GM18511 (cell line): ENCODE measurements at regions not wholly inside any gene's neighbourhood (a gene's known extent, or its start where the extent isn't known, plus 50 kb on each side); places are given as distances from the start of the nearest gene placed in this dataset.
"Not testable (repeated sequence)": the region's sequence is repeated elsewhere in the genome, so short reads cannot be mapped to it uniquely, and the experiment has no call there.

ENCODE experiments used
- ATAC-seq: cut with Tn5 transposase; IDR thresholded peaks from one replicate; pipeline ENCODE4 v1.9.1; 2021; ENCODE audit warnings: mild to moderate bottlenecking, moderate library complexity; ENCODE audit not compliant: unreplicated experiment

DNA sequence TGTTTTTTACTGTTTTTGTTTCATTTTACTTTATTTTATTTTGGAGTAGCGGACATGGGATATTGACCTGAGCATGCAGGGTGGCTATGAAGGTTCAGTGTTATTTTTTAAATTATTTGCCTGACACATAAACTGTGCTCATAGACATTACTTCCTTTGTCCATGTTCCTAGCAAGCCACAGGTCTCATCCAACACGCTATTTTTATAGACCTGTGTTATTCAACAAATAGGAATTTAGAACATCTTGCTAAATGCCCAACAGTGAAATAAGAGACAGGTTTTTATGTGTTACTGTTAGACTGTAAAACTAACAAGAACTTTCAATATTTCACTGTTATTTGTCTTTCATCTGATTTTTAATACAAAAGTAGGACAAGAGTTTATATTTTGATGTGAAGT is 756.4 kb downstream of the KCNT2 start:
- ATAC-seq = no peak

DNA sequence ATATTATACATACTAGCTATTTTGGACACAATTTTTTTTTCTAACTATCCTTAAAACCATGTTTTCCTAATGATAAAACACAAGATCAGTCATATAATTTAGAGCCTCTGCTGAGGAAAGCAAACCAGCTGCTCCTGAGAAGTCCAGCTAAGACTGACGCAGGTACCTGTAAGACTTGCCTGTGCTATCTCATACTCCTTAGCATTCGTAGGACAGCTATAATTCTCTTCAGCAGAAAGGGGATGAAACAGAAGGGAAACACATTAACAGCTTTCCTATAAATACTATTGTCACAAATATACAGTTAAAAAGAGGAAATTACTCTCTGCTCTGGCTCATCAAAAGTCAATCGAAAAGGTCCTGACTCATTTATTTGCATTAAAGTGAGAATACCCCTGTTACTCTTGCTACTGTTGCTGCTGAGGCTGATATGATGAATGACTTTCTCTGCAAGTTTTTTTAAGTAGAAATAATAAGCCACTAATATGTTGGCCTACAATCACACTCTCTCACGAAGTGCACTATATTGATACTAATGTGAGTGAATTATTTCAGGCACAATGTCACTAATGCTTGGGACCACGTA is 757.1 kb downstream of the KCNT2 start:
- ATAC-seq = no peak

DNA sequence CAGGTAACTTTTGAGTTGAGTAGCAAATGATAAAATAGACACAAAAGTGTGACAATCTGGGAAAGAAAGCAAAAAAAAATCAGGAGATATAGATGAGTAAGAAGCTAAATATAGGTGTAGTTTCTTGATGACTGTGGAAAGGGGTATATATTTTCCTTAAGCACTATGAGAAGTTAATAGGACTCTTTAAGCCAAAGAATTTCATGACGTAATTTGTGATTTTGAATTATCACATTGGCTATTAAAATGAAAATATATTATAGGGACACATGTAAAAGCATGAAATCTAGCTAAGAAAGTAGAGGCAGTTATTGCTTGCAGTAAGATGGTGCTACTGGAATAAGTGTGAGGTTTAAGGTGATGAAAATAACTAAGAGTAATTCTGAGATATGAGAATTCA is 759.1 kb downstream of the KCNT2 start:
- no peak for ATAC-seq

DNA sequence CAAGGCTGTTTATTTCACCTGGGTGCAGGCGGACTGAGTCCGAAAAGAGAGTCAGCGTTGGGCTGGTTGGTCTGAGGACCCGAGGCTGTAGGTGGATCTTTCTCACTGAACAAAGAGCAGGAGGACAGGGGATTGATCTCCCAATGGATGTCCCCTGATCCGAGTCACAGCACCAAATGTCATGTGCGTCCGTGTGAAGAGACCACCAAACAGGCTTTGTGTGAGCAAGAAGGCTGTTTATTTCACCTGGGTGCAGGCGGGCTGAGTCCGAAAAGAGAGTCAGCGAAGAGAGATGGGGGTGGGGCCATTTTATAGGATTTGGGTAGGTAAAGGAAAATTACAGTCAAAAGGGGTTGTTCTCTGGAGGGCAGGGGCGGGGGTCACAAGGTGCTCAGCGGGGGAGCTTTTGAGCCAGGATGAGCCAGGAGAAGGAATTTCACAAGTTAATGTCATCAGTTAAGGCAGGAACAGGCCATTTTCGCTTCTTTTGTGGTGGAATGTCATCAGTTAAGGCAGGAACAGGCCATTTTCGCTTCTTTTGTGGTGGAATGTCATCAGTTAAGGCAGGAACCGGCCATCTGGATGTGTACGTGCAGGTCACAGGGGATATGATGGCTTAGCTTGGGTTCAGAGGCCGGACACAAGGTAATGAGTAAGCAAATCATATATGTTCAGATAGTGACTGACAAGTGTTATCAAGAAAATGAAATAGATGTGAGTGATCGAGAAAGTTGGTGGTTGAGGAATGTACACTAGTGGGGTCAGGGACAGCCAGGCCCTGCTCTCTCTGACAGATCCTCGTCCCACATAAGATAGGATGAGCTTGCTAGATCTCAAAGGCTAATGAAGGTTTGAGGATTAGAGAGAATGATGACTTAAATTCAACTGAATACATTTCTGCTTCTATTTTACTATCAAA is 760.0 kb downstream of the KCNT2 start:
- ATAC-seq = not testable (repeated sequence)

DNA sequence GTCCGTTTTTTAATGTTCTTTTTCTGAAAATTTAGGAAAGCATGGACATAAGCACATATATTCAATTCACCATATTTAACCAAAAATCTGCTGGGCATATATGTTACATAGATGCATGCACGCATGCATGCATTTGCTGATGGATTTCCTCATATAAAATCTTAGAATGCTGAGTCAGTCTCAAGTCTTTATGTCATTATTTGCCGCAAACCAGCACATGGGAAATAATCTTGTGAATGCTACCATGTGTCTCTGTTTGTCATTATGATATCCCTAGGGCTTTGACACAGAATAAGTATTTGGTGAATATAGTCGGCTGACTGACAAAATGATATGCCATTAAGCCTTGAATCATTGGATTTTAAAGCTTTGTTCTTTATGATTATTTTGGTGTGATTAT is 776.5 kb downstream of the KCNT2 start:
- no peak for ATAC-seq

DNA sequence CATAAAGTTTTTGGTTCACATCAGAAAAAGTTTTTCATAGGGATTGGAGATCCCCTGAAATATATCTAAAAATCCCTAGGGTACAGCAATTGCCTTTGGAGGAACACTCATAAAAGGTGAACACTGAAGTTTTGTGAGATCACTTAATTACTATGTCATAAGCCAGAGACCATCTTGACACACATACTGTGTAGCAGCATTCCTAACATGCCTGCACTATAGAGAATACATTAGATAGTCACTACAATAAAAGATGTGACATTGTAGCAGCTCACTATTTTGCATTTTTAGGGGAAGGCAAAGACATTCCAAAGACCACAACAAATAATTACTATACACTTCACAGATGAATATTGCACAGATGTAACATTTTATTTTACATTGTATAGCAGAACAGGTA is 779.9 kb downstream of the KCNT2 start:
- ATAC-seq = no peak

DNA sequence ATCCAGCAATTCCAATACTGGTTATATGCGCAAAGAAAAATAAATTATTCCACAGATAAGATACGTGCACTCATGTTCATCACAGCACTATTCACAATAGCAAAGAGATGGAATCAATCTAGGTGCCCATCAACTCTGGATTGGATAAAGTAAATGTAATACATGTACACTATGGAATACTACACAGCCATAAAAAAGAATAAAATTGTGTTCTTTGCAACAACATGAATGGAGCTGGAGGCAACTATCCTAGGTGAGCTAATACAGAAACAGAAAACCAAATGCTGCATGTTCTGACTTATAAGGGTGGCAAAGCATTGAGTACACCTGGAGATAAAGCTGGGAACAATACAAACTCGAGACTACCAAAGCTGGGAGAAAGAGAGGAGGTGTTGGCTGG is 787.3 kb downstream of the KCNT2 start:
- ATAC-seq = no peak

DNA sequence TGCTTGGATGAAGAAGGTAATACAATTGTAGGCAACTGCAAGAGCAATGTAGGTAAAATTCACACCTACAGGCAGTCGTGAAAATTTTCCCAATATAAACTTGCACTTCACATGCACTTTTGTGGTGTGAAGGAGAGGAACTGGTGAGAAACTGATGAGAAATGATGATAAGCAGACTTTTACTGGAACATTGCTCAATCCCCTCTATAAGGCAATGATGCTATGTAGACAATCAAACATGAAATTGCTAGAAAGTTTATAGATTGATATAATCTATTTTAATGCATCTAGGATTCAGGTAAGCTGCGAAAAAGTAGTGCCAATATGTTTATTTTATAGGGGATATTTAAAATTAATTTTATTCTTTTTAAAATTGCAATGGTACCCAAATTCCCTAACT is 802.2 kb downstream of the KCNT2 start:
- no peak for ATAC-seq

DNA sequence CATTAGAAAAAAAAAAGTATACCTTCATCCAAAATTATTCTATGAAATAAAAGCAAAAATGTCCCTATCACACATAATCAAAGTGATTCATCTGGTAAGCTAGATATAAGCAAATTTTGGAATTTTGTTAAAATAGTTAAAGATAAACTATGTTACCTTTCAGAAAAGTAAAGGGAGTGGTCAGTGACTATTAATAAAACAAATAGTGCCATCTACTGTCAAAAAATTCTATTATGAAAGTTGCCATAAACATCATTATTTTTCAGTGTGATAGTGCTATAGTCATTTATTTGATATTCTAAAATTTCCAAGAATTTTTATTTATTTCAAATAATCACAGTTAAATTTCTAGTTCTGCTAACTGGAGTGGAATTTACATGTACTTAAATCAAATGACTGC is 803.7 kb downstream of the KCNT2 start:
- no peak for ATAC-seq

DNA sequence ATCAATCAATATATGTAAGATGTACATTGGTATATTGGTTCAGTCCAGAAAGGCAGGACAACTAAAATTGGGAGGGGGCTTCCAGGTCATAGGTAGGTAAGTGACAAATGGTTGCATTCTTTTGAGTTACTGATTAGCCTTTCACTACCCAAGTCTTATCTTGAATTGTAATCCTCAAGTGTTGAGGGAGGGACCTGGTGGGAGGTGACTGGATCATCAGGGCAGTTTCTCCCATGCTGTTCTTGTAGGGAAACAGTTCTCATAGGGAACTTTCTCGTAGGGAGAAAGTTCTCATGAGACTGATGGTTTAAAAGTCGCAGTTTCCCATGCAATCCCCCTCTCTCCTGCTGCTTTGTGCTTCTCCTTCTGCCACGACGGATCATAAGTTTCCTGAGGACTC is 809.2 kb downstream of the KCNT2 start:
- ATAC-seq = no peak

DNA sequence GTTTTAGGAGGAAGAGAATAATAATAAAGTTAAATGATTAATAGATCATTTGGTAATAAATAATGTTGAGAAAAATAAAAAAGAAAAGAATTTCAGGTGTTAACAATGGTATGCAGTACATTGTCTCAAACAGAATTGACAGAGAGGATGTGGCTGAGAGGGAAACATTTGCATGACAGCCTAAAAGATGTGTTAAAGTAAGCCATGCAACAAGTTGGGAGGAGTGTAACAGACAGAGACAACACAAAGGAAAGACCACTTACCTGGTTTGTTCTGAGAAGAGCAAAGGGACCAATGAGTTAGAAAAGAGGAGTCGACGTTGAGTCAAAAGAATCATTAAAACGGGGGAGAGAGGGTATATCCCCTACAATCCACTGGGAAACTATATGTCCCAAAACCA is 814.0 kb downstream of the KCNT2 start:
- ATAC-seq = no peak

DNA sequence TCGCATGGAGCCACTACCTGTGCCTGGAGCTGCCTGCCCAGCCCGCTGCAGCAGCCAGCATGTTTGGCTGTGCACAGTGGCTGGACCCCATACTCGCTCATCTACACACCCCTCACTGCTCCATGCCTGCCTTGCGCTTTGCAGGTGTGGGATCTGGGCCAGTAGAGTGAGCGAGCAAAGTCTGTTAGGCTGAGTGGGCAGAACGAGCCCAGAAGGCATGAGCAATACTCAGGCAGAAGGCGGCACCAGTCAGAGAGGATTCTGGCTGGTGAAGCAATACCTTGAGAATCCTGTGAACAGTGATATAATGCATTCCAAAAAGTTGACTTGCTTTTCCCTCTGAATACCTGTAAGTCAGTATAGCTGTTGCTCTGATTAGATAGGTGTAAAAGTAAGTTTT is 816.4 kb downstream of the KCNT2 start:
- ATAC-seq = no peak

DNA sequence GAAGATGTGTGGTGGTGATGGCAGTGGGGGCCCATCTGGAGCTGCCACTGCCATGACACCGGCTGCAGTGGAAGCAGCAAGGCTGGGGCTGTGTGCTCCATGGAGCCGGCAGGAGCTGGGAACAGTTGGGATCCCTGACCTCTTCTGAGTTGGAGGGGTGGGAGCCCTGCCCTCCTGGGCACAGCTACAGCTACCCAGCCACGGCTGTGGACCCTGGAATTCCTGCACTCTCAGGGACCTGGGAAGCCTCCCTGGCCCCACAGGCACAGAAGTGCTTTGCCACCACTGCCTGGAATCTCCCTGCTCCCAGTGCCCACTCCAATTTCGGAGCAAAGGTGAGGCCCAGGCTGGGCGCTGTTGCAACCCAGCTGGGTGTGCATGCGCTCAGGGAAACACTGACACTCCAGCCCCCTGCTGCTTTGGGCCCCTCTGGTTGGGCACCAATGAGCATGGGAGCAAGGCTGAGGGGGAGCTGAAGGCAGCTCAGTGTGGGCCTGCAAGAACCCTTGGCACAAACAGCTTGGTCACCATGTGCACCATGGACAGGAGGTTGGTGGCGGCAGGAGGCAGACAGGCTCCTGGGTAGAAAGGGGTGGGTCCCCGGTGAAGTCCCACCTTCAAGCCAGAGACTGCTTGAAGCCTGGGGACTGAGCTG is 817.6 kb downstream of the KCNT2 start:
- ATAC-seq = no peak

DNA sequence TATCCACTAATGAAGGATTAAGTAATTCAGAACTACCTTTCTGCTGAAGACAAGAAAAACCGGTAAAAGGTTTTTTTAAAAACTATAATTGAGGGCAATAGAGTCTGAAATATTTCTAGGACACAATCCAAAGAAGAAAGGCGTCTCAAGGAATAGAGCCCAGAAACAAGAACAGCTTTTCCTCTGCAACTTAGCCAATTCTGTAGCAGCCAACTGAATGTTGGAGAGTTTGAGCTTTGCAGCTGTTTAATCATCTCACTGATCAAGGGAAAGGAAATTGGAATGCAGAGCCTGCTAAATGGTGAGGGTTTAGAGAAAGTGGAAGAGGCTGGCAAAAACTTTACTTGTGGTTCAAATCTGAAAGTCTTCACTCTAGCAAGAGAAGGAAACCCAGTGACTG is 818.9 kb downstream of the KCNT2 start:
- ATAC-seq = no peak

DNA sequence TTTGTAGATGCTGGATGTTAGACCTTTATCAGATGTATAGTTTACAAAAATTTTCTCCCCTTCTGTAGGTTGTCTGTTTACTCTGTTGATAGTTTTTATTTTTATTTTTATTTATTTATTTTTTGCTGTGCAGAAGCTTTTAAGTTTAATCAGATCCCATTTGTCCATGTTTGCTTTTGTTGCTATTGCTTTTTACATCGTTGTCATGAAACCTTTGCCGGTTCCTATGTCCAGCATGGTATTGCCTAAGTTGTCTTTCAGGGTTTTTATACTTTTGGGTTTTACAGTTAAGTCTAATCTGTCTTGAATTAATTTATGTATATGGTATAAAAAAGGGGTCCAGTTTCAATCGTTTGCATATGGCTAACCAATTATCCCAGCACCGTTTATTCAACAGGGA is 819.5 kb downstream of the KCNT2 start:
- no peak for ATAC-seq

DNA sequence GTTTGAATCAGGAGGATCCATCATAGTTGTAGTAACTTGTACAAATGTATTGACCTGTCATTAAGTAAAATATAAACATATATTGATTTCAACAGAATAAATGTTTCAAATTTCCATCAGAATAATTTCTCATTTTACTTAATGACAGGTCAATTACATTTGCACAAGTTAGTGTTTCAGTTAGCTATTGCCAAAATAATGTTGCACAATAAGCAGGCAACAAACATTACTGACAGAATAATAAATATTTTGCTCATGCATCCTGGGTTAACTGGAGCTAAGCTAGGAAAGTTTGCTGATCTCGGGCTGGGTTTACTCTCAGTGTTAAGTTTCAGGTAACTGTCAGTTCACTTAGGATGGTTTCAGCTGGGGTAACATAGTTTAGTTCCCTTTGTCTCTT is 822.4 kb downstream of the KCNT2 start:
- ATAC-seq = no peak

DNA sequence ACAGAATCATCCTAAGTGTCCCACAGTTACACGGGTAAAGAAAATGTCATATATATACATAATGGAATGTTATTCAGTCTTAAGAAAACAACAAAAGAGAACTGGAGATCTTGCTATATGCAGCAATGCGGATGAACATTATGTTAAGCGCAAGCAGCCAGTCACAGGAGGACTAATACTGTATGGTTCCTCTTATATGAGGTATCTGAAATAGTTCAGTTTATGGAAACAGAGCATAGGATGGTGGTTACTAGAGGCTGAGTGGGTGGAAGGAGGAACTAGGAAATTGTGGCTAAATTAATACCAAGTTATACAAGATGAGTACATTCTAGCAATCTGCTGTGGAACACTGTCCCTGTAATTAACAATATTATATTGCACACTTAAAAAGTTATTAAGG is 834.3 kb downstream of the KCNT2 start:
- no peak for ATAC-seq

DNA sequence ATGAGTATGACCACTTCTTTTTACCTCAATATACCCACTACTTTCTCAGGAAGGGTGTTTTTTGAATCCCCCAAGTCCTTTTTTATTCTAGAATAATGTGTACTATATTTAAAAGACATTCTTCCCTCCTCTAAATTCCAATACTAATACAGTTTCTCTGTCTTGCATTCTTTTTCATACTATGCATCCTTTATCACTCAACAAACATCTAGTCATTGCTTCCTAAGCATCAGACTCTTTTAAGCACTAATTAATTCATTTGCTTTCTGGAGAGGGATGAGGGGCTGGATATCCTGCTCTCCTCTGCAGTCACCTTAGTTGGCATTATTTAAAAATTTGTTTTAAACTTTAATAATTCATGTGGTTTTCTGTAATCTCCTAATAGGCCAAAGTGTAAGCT is 838.8 kb downstream of the KCNT2 start:
- ATAC-seq = no peak

DNA sequence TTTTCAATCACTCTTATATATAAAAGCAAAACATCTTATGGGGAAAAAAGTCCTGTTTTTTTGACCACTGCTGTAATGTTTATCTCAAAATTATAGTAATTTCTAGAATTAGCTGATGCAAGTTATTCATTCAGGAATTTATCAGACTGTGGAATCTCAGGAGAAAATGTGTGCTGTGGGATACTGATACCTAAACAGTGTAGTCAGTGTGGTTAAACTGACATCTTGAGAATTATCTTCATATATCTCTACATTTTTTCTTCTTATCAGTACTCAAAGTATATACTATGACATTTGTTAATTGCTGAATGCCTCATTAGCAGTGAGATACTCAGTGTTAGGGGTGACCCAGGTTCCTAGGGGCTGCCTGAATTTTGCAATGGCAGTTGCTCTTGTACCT is 839.3 kb downstream of the KCNT2 start:
- no peak for ATAC-seq

DNA sequence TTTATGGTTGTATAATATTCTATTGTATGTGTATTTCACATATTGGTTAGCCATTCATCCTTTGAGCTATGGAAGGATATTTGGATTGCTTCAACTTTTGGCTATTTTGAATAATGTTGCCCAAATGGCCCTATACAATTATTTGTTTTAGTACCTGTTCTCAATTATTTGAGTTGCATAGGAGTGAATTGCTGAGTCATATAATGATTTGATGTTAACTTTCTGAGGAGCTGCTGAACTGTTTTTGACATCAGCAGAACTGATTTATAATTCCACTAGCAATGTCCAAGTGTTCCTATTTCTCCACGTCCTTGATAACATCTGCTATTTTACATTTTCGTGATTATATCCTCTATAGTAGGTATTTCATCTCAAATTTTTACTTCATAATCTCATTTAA is 839.9 kb downstream of the KCNT2 start:
- no peak for ATAC-seq

DNA sequence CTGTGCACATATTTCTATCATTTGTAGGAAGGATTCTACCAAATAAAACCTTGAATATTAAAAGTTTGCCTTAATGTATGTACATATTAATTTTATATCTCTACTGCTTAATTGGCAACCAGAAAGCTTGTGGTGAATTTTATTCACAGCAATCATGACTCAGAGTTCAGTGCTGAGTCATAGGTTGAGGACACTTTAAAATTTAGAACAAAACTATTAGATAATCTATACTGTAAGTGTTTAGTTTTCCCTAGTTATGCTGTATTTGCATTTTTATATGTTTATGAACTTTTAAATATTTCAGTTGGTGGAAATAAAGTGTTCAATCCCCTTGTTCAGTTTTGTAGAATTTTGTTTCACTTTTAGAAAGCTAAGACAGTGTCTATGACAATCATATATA is 841.5 kb downstream of the KCNT2 start:
- no peak for ATAC-seq

DNA sequence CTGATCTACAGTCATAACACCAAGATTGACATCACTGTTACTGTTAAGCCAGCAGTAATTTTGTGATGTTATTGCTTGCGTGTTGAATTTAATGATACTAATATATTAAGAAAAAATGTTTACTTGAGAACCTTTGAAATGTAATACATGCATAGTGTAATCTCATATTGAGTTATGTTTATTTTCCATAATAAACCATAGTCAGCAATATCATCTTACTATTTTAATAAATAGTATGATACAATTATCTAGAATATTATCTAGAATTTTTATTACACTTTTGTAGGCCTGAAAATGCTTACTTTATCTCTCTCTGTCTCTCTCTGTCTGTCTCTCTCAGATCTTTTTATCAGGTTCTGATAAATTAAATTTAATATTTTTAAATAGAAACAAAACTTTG is 843.1 kb downstream of the KCNT2 start:
- ATAC-seq = no peak
